ENCODE measurements at regions not wholly inside any gene's neighbourhood (a gene's known extent, or its start where the extent isn't known, plus 50 kb on each side); places are given as distances from the start of the nearest gene placed in this dataset.

DNA sequence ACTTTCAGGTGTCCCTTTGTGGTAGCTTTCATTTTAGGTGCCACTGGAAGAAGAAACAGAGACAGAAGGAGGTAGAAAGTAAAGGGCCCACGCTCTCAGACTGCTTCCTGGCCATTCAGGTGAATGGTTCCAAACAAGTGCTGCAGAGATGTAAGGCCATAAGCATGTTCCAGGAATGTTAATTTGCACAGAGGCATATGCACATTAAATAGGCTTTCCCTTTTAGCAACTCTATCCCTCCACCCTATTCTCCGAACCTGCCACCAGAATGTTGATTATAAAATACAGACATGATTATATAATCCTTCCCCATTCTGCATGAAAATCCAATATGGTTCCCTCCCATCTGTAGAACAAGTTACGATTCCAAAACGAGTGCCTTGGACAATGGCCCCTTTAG lies 297.2 kb downstream of the C6orf118 start:
- H3K4me2 ChIP-seq (ENCODE audit: low read length), result no peak overlapping the region
- TF ChIP-seq, protein P1, sequence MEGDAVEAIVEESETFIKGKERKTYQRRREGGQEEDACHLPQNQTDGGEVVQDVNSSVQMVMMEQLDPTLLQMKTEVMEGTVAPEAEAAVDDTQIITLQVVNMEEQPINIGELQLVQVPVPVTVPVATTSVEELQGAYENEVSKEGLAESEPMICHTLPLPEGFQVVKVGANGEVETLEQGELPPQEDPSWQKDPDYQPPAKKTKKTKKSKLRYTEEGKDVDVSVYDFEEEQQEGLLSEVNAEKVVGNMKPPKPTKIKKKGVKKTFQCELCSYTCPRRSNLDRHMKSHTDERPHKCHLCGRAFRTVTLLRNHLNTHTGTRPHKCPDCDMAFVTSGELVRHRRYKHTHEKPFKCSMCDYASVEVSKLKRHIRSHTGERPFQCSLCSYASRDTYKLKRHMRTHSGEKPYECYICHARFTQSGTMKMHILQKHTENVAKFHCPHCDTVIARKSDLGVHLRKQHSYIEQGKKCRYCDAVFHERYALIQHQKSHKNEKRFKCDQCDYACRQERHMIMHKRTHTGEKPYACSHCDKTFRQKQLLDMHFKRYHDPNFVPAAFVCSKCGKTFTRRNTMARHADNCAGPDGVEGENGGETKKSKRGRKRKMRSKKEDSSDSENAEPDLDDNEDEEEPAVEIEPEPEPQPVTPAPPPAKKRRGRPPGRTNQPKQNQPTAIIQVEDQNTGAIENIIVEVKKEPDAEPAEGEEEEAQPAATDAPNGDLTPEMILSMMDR (IDR thresholded peaks at IDR 0.05; ENCODE audit: insufficient read depth, low read depth, low read length), result no peak
- no peak for TF ChIP-seq EZH2 (IDR thresholded peaks at IDR 0.05; ENCODE audit: insufficient read depth, low read length)
- H3K79me2 ChIP-seq (ENCODE audit: insufficient read depth, low read length), result no peaks in the 10 kb centered on the region
- no peak overlapping the region for H3K4me3 ChIP-seq (ENCODE audit: insufficient read depth, low read depth, low read length)
- no peak overlapping the region for H2AFZ ChIP-seq (ENCODE audit: low read depth, low read length)
- no peaks in the 10 kb centered on the region for H4K20me1 ChIP-seq (ENCODE audit: insufficient read depth, low read length)
- no peak for DNase-seq (ENCODE audit: low read depth)
- no peak for FAIRE-seq
- no peaks in the 10 kb centered on the region for H3K27me3 ChIP-seq (ENCODE audit: insufficient read depth, low read length)
- H3K9ac ChIP-seq (ENCODE audit: low read length), result no peak overlapping the region
- H3K36me3 ChIP-seq (ENCODE audit: insufficient read depth, low read length), result no peaks in the 10 kb centered on the region
- Mint-ChIP-seq H3K27me3 (ENCODE audit: low read depth, unreplicated experiment) (no peaks in the 10 kb centered on the region), H3K4me1 (ENCODE audit: low read depth, unreplicated experiment) (peaks cover 26% of the 10 kb centered on the region), H3K27ac (ENCODE audit: unreplicated experiment) (no peak overlapping the region), H3K9me3 (ENCODE audit: unreplicated experiment) (no peaks in the 10 kb centered on the region), H3K4me3 (ENCODE audit: unreplicated experiment) (no peak overlapping the region), H3K36me3 (ENCODE audit: low read depth, unreplicated experiment) (no peaks in the 10 kb centered on the region)
- peaks cover 21% of the 10 kb centered on the region for H3K4me1 ChIP-seq (ENCODE audit: insufficient read depth, low read length)
- H3K9me3 ChIP-seq (ENCODE audit: insufficient read depth, low read depth, low read length), result no peaks in the 10 kb centered on the region
- H3K27ac ChIP-seq (ENCODE audit: low read depth, low read length), result peak overlapping the region; percentile 5

DNA sequence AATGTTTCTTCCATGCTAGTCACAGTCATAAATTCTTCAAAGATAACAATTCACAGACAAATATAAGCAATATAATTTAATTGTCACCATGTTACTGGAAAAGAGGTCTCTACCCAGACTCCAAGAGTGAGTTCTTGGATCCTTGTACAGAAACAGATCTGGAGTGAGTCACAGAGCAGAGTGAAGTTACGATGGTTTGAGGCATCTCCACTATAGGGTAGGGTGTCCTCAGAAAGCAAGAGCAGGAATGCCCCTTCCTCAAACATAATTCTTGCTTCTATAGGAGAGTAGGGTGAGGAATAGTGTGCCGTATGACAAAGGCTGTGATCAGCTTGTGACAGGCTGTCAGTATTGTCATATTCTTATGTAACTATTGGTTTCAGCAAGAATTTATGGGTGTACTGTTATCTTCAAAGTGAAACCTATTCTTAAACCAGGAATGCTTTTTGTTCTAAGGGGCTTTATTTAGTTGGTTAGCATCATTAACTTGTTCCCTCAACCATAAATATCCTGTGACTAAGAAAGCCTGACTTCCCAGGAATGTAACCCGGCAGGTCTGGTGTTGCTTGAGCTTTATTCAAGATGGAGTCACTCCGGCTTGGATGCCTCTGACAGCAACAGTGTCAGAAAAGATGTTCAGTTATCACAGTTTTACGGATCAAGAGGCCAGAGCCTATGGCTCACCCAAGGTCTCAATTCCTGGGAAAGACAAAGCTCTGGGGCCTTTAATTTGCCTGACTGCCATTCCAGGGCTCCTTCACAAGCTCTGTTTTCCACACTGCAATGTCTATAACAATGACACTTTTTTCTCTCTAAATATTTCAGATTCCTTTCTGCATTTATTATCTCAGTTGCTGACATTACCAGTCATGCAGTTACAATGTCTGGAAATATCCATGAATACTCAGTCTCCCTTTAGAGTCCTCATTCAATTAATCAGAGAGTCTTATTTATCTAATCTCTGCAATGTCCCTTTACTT lies 298.6 kb downstream of the C6orf118 start:
- TF ChIP-seq EZH2 (IDR thresholded peaks at IDR 0.05; ENCODE audit: insufficient read depth, low read length), result no peak
- TF ChIP-seq, protein P1 (IDR thresholded peaks at IDR 0.05; ENCODE audit: insufficient read depth, low read depth, low read length), result no peak
- Mint-ChIP-seq H3K36me3 (ENCODE audit: low read depth, unreplicated experiment) (no peaks in the 10 kb centered on the region), H3K9me3 (ENCODE audit: unreplicated experiment) (peaks cover 1% of the 10 kb centered on the region), H3K4me3 (ENCODE audit: unreplicated experiment) (no peak overlapping the region), H3K4me1 (ENCODE audit: low read depth, unreplicated experiment) (peaks cover 26% of the 10 kb centered on the region), H3K27me3 (ENCODE audit: low read depth, unreplicated experiment) (no peaks in the 10 kb centered on the region), H3K27ac (ENCODE audit: unreplicated experiment) (peak overlapping the region; percentile 83)
- Histone ChIP-seq H3K27me3 (ENCODE audit: insufficient read depth, low read length) (no peaks in the 10 kb centered on the region), H3K79me2 (ENCODE audit: insufficient read depth, low read length) (no peaks in the 10 kb centered on the region), H3K9me3 (ENCODE audit: insufficient read depth, low read depth, low read length) (no peaks in the 10 kb centered on the region), H3K9ac (ENCODE audit: low read length) (peak overlapping the region; percentile 64), H4K20me1 (ENCODE audit: insufficient read depth, low read length) (no peaks in the 10 kb centered on the region), H3K4me3 (ENCODE audit: insufficient read depth, low read depth, low read length) (peak overlapping the region; percentile 53), H2AFZ (ENCODE audit: low read depth, low read length) (peak overlapping the region; percentile 76), H3K4me2 (ENCODE audit: low read length) (peak overlapping the region; percentile 81), H3K27ac (ENCODE audit: low read depth, low read length) (peak overlapping the region; percentile 86), H3K4me1 (ENCODE audit: insufficient read depth, low read length) (peaks cover 21% of the 10 kb centered on the region), H3K36me3 (ENCODE audit: insufficient read depth, low read length) (no peaks in the 10 kb centered on the region)
- FAIRE-seq, result peak; percentile 90
- peak; percentile 82 for DNase-seq (ENCODE audit: low read depth)

DNA sequence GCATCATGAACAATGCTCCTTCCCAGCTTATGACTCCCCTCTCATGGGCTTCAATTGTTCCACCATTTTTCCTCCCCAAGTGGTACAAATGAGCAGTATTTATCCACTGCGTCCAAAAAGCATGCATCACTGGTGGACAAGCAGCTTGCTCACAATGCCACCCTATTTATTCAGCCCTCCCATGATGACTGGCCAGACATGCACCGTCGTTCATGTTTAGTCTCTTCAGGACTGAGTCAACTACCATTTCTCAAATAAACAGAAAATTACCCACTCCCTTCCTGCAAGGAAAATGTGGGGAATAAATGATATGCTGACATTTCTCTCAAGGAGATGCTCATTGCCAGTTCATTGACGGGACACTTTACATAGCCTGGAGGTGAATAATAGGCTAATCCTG lies 300.4 kb downstream of the C6orf118 start:
- Histone ChIP-seq H2AFZ (ENCODE audit: low read depth, low read length) (peak overlapping the region; percentile 21), H3K27ac (ENCODE audit: low read depth, low read length) (no peak overlapping the region), H3K27me3 (ENCODE audit: insufficient read depth, low read length) (no peaks in the 10 kb centered on the region), H3K9me3 (ENCODE audit: insufficient read depth, low read depth, low read length) (no peaks in the 10 kb centered on the region), H3K4me1 (ENCODE audit: insufficient read depth, low read length) (peaks cover 21% of the 10 kb centered on the region), H3K4me3 (ENCODE audit: insufficient read depth, low read depth, low read length) (no peak overlapping the region), H3K4me2 (ENCODE audit: low read length) (no peak overlapping the region), H3K36me3 (ENCODE audit: insufficient read depth, low read length) (no peaks in the 10 kb centered on the region), H3K79me2 (ENCODE audit: insufficient read depth, low read length) (no peaks in the 10 kb centered on the region), H4K20me1 (ENCODE audit: insufficient read depth, low read length) (no peaks in the 10 kb centered on the region), H3K9ac (ENCODE audit: low read length) (no peak overlapping the region)
- Mint-ChIP-seq H3K36me3 (ENCODE audit: low read depth, unreplicated experiment) (no peaks in the 10 kb centered on the region), H3K4me3 (ENCODE audit: unreplicated experiment) (no peak overlapping the region), H3K4me1 (ENCODE audit: low read depth, unreplicated experiment) (peaks cover 24% of the 10 kb centered on the region), H3K9me3 (ENCODE audit: unreplicated experiment) (peaks cover 4% of the 10 kb centered on the region), H3K27ac (ENCODE audit: unreplicated experiment) (no peak overlapping the region), H3K27me3 (ENCODE audit: low read depth, unreplicated experiment) (no peaks in the 10 kb centered on the region)
- TF ChIP-seq EZH2 (IDR thresholded peaks at IDR 0.05; ENCODE audit: insufficient read depth, low read length), result no peak
- TF ChIP-seq, protein P1 (IDR thresholded peaks at IDR 0.05; ENCODE audit: insufficient read depth, low read depth, low read length), result no peak
- DNase-seq (ENCODE audit: low read depth) (peak; percentile 41), FAIRE-seq (peak; percentile 60)
